Glutamatergic neuron (in vitro differentiated cells): ENCODE measurements at regions not wholly inside any gene's neighbourhood (a gene's known extent, or its start where the extent isn't known, plus 50 kb on each side); places are given as distances from the start of the nearest gene placed in this dataset.
"Not testable (repeated sequence)": the region's sequence is repeated elsewhere in the genome, so short reads cannot be mapped to it uniquely, and the experiment has no call there.

Experiments used
- DNase-seq: peaks from one replicate; pipeline ENCODE4 v3.0.0; 2022
- H3K27ac Mint-ChIP-seq: one replicate; pipeline ENCODE4 v1.8.0; 2020; ENCODE audit warnings: mild to moderate bottlenecking, mixed read lengths, inconsistent platforms; ENCODE audit not compliant: unreplicated experiment
- H3K27me3 Mint-ChIP-seq: one replicate; pipeline ENCODE4 v1.8.0; 2020; ENCODE audit warnings: mild to moderate bottlenecking, moderate library complexity, mixed read lengths, inconsistent platforms; ENCODE audit not compliant: unreplicated experiment
- H3K36me3 Mint-ChIP-seq: one replicate; pipeline ENCODE4 v1.8.0; 2020; ENCODE audit warnings: mild to moderate bottlenecking, mixed read lengths, inconsistent platforms; ENCODE audit not compliant: unreplicated experiment
- H3K4me1 Mint-ChIP-seq: one replicate; pipeline ENCODE4 v1.8.0; 2020; ENCODE audit warnings: mild to moderate bottlenecking, low read depth, mixed read lengths, inconsistent platforms; ENCODE audit not compliant: unreplicated experiment
- H3K4me3 Mint-ChIP-seq: one replicate; pipeline ENCODE4 v1.8.0; 2020; ENCODE audit warnings: mild to moderate bottlenecking, mixed read lengths, inconsistent platforms; ENCODE audit not compliant: unreplicated experiment
- H3K9me3 Mint-ChIP-seq: one replicate; pipeline ENCODE4 v1.8.0; 2020; ENCODE audit warnings: mild to moderate bottlenecking, moderate library complexity, mixed read lengths, inconsistent platforms; ENCODE audit not compliant: unreplicated experiment
- CTCF ChIP-seq: fragments of 200-600 bp; sonication (generic); IDR thresholded peaks from one replicate; pipeline ENCODE4 v1.5.0; 2021; ENCODE audit not compliant: partially characterized antibody, unreplicated experiment

- no peak for TF ChIP-seq CTCF
- Mint-ChIP-seq H3K4me3 (no peak overlapping the region), H3K36me3 (no peaks in the 10 kb centered on the region), H3K27ac (no peak overlapping the region), H3K27me3 (no peaks in the 10 kb centered on the region), H3K9me3 (no peaks in the 10 kb centered on the region), H3K4me1 (no peaks in the 10 kb centered on the region)
- DNase-seq: no peak
Observed at GRCh38 chr11:42816471-42816870, 495.3 kb upstream of the API5 start.

GRCh38 chr11:42819126-42819525, 492.7 kb upstream of the API5 start:
- no peaks in the 10 kb centered on the region for H3K36me3 Mint-ChIP-seq
- no peak overlapping the region for H3K4me3 Mint-ChIP-seq
- H3K9me3 Mint-ChIP-seq: no peaks in the 10 kb centered on the region
- no peak for TF ChIP-seq CTCF
- no peak for DNase-seq
- H3K27ac Mint-ChIP-seq: no peak overlapping the region
- H3K4me1 Mint-ChIP-seq: no peaks in the 10 kb centered on the region
- H3K27me3 Mint-ChIP-seq: no peaks in the 10 kb centered on the region

GRCh38 chr11:42822188-42822587, 489.6 kb upstream of the API5 start:
- not testable (repeated sequence) for H3K27ac Mint-ChIP-seq, H3K4me1 Mint-ChIP-seq, H3K36me3 Mint-ChIP-seq, DNase-seq, H3K27me3 Mint-ChIP-seq, H3K9me3 Mint-ChIP-seq, H3K4me3 Mint-ChIP-seq

- no peaks in the 10 kb centered on the region for H3K27me3 Mint-ChIP-seq
- H3K36me3 Mint-ChIP-seq: no peaks in the 10 kb centered on the region
- DNase-seq: no peak
- no peak for TF ChIP-seq CTCF
- H3K9me3 Mint-ChIP-seq: no peaks in the 10 kb centered on the region
- H3K4me3 Mint-ChIP-seq: no peak overlapping the region
- H3K4me1 Mint-ChIP-seq: no peaks in the 10 kb centered on the region
- H3K27ac Mint-ChIP-seq: no peak overlapping the region
Observed at GRCh38 chr11:42823546-42823945, 488.2 kb upstream of the API5 start.

GRCh38 chr11:42824067-42824466, 487.7 kb upstream of the API5 start:
- DNase-seq: no peak
- Mint-ChIP-seq H3K4me3 (no peak overlapping the region), H3K27me3 (no peaks in the 10 kb centered on the region), H3K27ac (no peak overlapping the region), H3K4me1 (no peaks in the 10 kb centered on the region), H3K36me3 (no peaks in the 10 kb centered on the region), H3K9me3 (no peaks in the 10 kb centered on the region)
- no peak for TF ChIP-seq CTCF

GRCh38 chr11:42825598-42825997, 486.2 kb upstream of the API5 start:
- H3K9me3 Mint-ChIP-seq: no peaks in the 10 kb centered on the region
- no peaks in the 10 kb centered on the region for H3K27me3 Mint-ChIP-seq
- no peaks in the 10 kb centered on the region for H3K4me1 Mint-ChIP-seq
- DNase-seq: no peak
- H3K27ac Mint-ChIP-seq: no peak overlapping the region
- H3K36me3 Mint-ChIP-seq: no peaks in the 10 kb centered on the region
- TF ChIP-seq CTCF: no peak
- no peak overlapping the region for H3K4me3 Mint-ChIP-seq
